Esophagus muscularis mucosa (tissue), 4 donors: ENCODE measurements at regions not wholly inside any gene's neighbourhood (a gene's known extent, or its start where the extent isn't known, plus 50 kb on each side); places are given as distances from the start of the nearest gene placed in this dataset.
"Not testable (repeated sequence)": the region's sequence is repeated elsewhere in the genome, so short reads cannot be mapped to it uniquely, and the experiment has no call there.

Experiments
- DNase-seq: peaks from one replicate; pipeline ENCODE4 v3.0.0-alpha.2; 2017; ENCODE audit errors: extremely low spot score
- H3K27ac ChIP-seq, 4 donors: fragments of 200-600 bp; sonication (generic); replicated peaks in 1 of 4; 1 replicate in 3 of 4; 2 replicates in 1 of 4; pipeline ENCODE4 v1.5.1; 2016 to 2019; ENCODE audit warnings: mild to moderate bottlenecking in 1 of 4
- H3K27me3 ChIP-seq, 4 donors: fragments of 200-600 bp; sonication (generic); one replicate each; pipeline versions ENCODE4 v1.5.1 to v1.6.0; 2016 to 2019
- H3K36me3 ChIP-seq, 4 donors: fragments of 200-600 bp; sonication (generic); one replicate each; pipeline ENCODE4 v1.5.1; 2016 to 2019
- H3K4me1 ChIP-seq, 4 donors: fragments of 200-600 bp; sonication (generic); one replicate each; pipeline ENCODE4 v1.5.1; 2016 to 2019
- H3K4me3 ChIP-seq, 4 donors: fragments of 200-600 bp; sonication (generic); 1 replicate in 2 of 4; 2 replicates in 2 of 4; pipeline ENCODE4 v1.5.1; 2016 to 2019; ENCODE audit warnings: mild to moderate bottlenecking in 4 of 4, moderate library complexity in 1 of 4
- H3K9me3 ChIP-seq, 4 donors: fragments of 200-600 bp; sonication (generic); 1 replicate in 3 of 4; 2 replicates in 1 of 4; pipeline ENCODE4 v1.5.1; 2016 to 2019
- EP300 ChIP-seq: sonication (generic); formaldehyde crosslinking; IDR thresholded peaks from one replicate; pipeline ENCODE4 v1.6.1; 2017; ENCODE audit warnings: antibody characterized with exemption
- POLR2A ChIP-seq: fragments of 450-650 bp; IDR thresholded peaks from one replicate; pipeline ENCODE4 v1.6.1; 2017; ENCODE audit warnings: antibody characterized with exemption, moderate library complexity, mild to moderate bottlenecking, low read depth
- POLR2AphosphoS5 ChIP-seq, 2 donors: sonication (generic); formaldehyde crosslinking; IDR thresholded peaks; one replicate each; pipeline ENCODE4 v1.6.1; 2017; ENCODE audit warnings: antibody characterized with exemption in 2 of 2
- WGBS: methylation state at CpG from one replicate; pipeline ENCODE4 v1.1.5; 2018; 5-methylcytosine and 5-hydroxymethylcytosine counted together
- intact Hi-C: fragments of 100-400 bp; cut with DNase I; formaldehyde crosslinking; loops from one replicate; pipeline ENCODE4 v1.15.1; 2023
- TF ChIP-seq, protein P1 (sequence below), 3 experiments: fragments of 200-600 bp in 2 of 3; fragments of 450-650 bp in 1 of 3; sonication (generic) in 2 of 3; IDR thresholded peaks; one replicate each; pipeline ENCODE4 v1.5.1; 2017 to 2019; ENCODE audit warnings: antibody characterized with exemption in 3 of 3, mild to moderate bottlenecking in 2 of 3, moderate library complexity in 1 of 3

DNA sequence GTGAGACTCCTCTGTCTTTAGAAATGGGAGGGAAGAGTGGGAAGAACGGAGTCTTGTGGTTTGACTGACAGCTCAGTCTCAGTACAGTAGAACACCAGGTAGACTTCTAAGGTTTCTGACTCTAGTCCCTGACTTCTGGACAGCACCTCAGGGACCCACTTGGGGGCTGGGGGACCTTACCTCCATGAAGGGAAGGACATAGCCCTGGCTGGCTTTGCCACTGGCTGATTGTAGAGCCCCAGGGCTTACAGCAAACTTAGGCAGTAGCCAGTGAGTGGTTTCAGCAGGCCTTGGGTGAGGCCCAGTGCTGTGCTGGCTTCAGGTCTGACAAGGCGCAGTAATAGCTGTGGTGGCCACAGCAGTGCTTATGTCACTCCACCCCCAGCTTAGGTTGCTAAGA, 290.0 kb upstream of the PRR16 start:
- no peak for TF ChIP-seq EP300
- no peak for TF ChIP-seq POLR2A
- no peak for TF ChIP-seq POLR2AphosphoS5 (IDR thresholded peaks at IDR 0.05)
- TF ChIP-seq, protein P1, sequence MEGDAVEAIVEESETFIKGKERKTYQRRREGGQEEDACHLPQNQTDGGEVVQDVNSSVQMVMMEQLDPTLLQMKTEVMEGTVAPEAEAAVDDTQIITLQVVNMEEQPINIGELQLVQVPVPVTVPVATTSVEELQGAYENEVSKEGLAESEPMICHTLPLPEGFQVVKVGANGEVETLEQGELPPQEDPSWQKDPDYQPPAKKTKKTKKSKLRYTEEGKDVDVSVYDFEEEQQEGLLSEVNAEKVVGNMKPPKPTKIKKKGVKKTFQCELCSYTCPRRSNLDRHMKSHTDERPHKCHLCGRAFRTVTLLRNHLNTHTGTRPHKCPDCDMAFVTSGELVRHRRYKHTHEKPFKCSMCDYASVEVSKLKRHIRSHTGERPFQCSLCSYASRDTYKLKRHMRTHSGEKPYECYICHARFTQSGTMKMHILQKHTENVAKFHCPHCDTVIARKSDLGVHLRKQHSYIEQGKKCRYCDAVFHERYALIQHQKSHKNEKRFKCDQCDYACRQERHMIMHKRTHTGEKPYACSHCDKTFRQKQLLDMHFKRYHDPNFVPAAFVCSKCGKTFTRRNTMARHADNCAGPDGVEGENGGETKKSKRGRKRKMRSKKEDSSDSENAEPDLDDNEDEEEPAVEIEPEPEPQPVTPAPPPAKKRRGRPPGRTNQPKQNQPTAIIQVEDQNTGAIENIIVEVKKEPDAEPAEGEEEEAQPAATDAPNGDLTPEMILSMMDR (IDR thresholded peaks at IDR 0.05), result no peak
- WGBS, result 88% methylated on average over 2 of the region's 2 CpGs

DNA sequence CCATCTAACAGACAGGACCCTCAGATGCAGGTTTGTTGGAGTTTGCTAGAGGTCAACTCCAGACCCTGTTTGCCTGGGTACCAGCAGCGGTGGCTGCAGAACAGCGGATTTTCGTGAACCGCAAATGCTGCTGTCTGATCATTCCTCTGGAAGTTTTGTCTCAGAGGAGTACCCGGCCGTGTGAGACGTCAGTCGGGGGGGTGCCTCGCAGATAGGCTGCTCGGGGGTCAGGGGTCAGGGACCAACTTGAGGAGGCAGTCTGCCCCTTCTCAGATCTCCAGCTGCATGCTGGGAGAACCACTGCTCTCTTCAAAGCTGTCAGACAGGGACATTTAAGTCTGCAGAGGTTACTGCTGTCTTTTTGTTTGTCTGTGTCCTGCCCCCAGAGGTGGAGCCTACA, 282.9 kb upstream of the PRR16 start:
- DNase-seq, H3K27me3 ChIP-seq, intact Hi-C loops, H3K27ac ChIP-seq, H3K4me3 ChIP-seq, H3K4me1 ChIP-seq, H3K9me3 ChIP-seq, H3K36me3 ChIP-seq: not testable (repeated sequence)
- 89% methylated on average over 10 of the region's 10 CpGs for WGBS

More for the DNA sequence above, 290.0 kb upstream of the PRR16 start:
- intact Hi-C loops, result no loop called here
- Histone ChIP-seq H3K4me1 (no peaks in the 10 kb centered on the region), H3K27me3 (no peaks in the 10 kb centered on the region), H3K27ac (no peak overlapping the region), H3K9me3 (no peaks in the 10 kb centered on the region), H3K36me3 (no peaks in the 10 kb centered on the region), H3K4me3 (no peak overlapping the region)
- no peak for DNase-seq

- H3K36me3 ChIP-seq, H3K27me3 ChIP-seq, H3K27ac ChIP-seq, H3K9me3 ChIP-seq, H3K4me3 ChIP-seq, intact Hi-C loops, DNase-seq, H3K4me1 ChIP-seq: not testable (repeated sequence)
- WGBS, result 74% methylated on average over 2 of the region's 2 CpGs
Measured at GRCh38 chr5:120194650-120195049, 269.4 kb upstream of the PRR16 start.

GRCh38 chr5:120199559-120199958, 264.5 kb upstream of the PRR16 start:
- WGBS, result 38% methylated on average over 3 of the region's 3 CpGs
- intact Hi-C loops, result no loop called here
- H3K4me3 ChIP-seq, result no peak overlapping the region
- TF ChIP-seq, protein P1 (IDR thresholded peaks at IDR 0.05), result no peak
- TF ChIP-seq POLR2A, result no peak
- no peak for TF ChIP-seq EP300
- TF ChIP-seq POLR2AphosphoS5 (IDR thresholded peaks at IDR 0.05), result no peak
- H3K36me3 ChIP-seq, result no peaks in the 10 kb centered on the region
- no peak for DNase-seq
- no peaks in the 10 kb centered on the region for H3K9me3 ChIP-seq
- H3K27me3 ChIP-seq, result no peaks in the 10 kb centered on the region
- H3K4me1 ChIP-seq, result no peaks in the 10 kb centered on the region
- no peak overlapping the region for H3K27ac ChIP-seq

GRCh38 chr5:120207129-120207528, 257.0 kb upstream of the PRR16 start:
- no peak overlapping the region for H3K4me3 ChIP-seq
- H3K9me3 ChIP-seq, result no peaks in the 10 kb centered on the region
- TF ChIP-seq POLR2AphosphoS5 (IDR thresholded peaks at IDR 0.05), result no peak
- TF ChIP-seq POLR2A, result no peak
- TF ChIP-seq, protein P1 (IDR thresholded peaks at IDR 0.05), result no peak
- TF ChIP-seq EP300, result no peak
- H3K4me1 ChIP-seq, result no peaks in the 10 kb centered on the region
- no peaks in the 10 kb centered on the region for H3K27me3 ChIP-seq
- no peak for DNase-seq
- H3K36me3 ChIP-seq, result no peaks in the 10 kb centered on the region
- no peak overlapping the region for H3K27ac ChIP-seq
- intact Hi-C loops, result no loop called here

DNA sequence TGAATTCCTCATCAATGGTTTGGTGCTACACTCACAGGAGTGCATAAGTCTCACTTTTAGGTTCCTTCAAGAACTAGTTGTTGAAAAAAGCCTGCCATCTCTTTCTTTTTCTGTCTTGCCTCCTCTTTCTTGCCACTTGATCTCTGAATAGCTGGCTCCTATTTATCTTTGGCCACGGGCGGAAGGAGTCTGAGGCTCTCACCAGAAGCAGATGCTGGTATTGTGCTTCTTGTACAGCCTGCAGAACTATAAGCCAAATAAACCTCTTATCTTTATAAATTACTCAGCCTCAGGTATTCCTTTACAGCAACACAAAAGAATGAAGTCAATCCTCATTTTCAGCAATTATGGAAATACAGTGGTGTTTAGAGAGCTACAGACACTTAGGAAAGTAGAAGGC, 247.1 kb upstream of the PRR16 start:
- WGBS, result 80% methylated on average over 2 of the region's 2 CpGs

More for the DNA sequence above, 247.1 kb upstream of the PRR16 start:
- intact Hi-C loops, result no loop called here
- Histone ChIP-seq H3K4me1 (no peaks in the 10 kb centered on the region), H3K36me3 (no peaks in the 10 kb centered on the region), H3K4me3 (no peak overlapping the region), H3K27me3 (no peaks in the 10 kb centered on the region), H3K27ac (no peak overlapping the region), H3K9me3 (no peaks in the 10 kb centered on the region)
- DNase-seq, result no peak
- TF ChIP-seq EP300, result no peak
- TF ChIP-seq POLR2A, result no peak
- TF ChIP-seq, protein P1 (IDR thresholded peaks at IDR 0.05), result no peak
- no peak for TF ChIP-seq POLR2AphosphoS5 (IDR thresholded peaks at IDR 0.05)
